Right kidney (tissue), 1 donor: ENCODE measurements at regions not wholly inside any gene's neighbourhood (a gene's known extent, or its start where the extent isn't known, plus 50 kb on each side); places are given as distances from the start of the nearest gene placed in this dataset.

Experiments used
- DNase-seq: peaks from one replicate; pipeline ENCODE4 v3.0.0-alpha.2; 2016

DNA sequence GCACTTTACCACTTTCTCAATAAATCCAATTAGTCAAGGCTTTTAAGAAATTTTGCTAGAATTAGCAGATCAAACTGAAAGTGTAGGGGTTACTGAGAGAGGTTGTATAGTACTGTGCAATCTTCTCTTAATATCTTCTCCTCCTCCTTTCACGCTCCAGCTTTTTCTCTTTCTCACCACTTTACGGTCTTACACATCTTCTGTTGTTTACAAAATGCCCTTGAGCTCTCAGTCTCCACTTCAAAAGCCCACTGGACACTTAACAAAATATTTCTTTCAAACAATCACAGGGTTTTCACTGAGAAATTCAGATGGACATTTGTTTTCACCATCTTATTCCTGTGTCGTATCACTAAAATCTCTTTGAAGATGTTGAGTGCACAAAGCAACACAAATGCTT is 678.2 kb downstream of the ADGRL2 start:
- no peak for DNase-seq

DNA sequence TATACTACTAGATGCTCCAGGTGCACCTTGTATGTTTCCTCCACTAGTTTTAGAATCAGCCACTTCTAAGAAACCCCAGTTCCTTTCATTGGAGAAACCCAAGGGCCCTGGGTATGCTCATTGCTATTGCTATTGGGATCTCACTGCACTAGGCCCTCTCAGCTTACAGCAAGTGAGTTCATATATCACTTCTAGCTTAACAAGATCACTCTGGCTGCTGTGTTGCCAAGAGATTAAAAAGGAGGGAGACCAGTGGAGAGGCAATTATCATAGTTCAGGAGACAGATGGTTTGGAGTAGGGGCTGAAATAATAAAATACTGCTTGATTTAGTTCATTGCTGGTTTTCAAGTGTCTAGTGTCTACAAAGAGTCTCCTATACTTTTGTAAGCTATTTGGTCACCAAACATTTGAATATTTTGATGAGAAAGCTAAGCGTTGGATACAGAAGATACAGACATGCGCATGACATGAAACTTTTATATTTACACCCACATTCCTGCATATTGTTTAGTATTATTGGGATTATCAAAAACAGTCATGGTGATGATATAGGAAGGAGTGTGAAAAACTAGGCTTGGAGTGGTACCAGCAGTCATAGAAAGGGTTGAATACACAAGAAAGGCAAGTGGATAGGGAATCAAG is 671.9 kb downstream of the ADGRL2 start:
- DNase-seq: no peak

DNA sequence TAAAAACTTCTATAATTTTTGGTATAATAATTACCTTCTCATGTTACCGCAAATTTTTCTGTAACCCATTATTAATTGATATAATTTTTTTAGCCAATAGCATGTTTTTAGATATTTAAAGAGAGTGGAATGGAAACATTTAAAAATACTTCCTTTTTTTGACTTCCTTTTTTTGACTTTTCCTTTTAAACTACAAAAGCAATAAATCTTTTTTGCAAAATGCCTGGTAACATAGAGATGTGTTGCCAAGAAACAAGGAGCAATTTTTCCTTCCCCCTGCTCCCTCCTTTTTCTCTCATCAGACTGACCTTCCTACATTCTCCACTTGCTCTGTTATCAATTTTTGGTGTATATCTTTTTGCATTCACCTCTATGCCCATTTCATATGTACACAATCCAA is 666.2 kb downstream of the ADGRL2 start:
- no peak for DNase-seq

DNA sequence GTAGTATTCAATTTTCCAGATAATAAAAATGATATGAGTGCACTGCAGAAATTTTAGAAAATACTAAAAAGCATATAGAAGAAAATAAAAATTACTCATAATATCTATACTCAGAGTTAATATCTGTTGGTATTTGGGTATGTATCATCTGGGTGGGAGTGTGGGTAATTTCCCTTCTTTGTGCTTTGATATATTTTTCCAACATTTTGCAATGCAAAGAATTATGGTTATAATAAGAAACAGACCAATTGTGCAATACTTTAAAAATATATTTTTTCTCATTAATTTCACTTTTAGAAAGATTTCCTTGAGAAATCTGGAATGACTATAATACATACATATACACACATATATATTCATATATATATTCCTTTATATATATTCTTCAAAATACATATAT is 665.7 kb downstream of the ADGRL2 start:
- no peak for DNase-seq

DNA sequence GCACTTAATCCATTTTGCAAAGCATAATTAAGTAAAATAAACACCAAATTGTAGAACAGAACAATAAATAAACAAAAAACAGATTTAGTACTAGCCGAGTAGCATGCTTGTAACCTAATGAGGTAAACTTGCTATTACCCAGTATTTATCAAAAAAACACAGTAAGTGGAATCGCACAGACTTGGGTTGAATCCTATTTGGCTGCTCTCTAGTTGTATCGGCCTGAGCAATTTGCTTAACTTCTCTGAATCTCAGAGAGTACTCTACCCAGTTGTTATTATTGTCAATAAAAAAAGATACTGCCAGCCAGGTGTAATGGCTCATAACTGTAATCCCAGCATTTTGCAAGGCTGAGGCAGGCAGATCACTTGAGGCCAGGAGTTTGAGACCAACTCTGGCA is 664.3 kb downstream of the ADGRL2 start:
- DNase-seq: peak; percentile 11

DNA sequence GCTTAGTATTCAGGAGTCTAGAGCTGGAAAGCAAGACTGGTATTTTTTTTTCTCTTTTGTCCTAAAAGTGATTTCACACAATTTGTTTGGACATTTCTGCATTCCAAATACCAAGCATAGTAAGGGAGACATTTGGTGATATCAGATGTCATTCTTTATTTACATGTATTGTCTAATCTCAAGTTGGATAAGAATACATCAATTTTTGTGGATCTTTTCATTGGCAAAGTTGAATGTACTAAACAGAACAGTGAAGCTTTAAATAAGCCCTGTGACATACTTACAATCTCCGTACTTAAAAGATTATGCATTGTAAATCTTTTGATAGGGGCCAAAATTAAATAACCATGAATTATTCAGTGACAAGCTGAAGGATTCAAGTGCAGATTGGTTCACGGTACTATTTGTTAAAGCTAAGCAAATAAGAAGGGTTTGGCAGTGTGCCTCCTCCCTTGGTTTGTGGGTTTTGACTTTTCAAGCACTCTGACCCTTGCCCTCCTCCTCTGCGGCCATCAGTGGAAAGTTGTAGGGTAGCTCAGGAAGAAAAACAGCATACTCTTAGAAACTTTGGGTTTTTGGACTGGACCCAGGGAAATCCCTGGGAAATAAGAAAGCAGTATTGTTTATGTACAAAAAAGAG is 663.7 kb downstream of the ADGRL2 start:
- peak; percentile 31 for DNase-seq

DNA sequence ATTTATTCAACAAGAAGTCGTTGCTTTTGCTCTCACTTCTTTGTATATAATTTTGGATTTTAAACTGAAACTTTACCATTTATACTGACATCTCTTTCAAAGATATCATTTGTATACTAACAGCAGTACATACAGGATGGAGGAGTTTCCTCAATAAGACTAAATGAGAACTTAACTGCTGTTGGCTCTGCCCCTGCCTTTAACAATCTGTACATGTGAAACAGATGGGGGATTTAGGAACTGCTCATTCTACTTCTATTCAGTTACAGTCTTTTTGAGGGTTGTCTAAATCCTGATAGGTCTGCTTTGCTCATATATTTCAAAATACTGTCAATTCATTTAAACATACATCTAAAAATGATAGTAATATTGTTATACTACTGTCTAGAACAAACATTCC is 663.2 kb downstream of the ADGRL2 start:
- peak; percentile 11 for DNase-seq

DNA sequence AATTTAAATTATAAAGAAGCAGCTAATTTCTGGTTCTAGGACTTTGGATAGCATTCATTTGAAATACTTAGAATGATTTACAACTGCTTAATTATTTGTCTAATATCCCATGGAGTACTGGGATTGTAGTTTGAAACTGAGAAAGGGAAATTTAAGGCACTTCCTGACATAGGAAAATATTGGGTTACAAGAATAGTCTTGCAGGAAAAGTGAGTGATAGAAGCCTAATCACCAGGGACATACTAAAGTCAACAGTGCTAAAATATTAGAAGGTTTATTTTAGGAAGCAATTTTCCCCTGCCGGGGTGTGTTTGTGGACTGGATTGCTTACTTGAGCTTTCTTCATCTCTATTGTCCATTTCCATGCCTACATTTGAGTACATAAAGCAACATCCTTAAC is 661.6 kb downstream of the ADGRL2 start:
- DNase-seq: peak; percentile 8

DNA sequence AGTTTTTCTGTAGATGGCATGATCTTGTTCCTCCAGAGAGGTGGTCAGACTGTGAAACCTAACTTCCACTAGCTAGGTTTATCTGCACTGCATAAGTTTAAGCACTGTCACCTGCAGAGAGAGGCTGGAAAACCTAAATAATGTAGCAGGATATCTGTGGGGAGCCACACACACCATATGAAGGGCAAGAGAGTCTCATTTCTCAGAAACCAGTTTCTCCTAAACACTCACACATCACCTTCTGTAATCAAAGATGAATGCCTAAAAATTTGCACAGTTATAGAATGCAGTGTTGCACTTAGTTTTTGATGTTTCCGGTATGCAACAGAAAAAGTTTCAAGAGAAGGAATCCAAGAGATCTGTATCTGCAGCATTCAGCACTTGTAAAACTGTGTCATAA is 654.6 kb downstream of the ADGRL2 start:
- DNase-seq: no peak

DNA sequence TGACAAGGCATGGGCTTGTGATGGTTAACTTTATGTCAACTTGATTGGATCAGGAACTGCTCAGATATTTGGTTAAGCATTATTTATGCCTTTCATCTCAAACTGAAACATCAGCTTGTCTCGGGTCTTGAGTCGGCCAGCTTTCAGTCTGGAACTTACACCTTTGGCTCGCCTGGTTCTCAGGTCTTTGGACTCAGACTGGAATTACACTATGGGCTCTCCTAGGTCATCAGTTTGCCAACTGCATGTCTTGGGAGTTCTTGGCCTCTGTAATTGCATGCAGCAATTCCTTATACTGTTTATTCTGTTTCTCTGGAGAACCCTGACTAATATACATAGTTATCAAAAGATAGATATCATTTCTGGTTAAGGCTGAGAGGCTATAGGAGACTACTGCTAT is 653.7 kb downstream of the ADGRL2 start:
- DNase-seq: no peak

DNA sequence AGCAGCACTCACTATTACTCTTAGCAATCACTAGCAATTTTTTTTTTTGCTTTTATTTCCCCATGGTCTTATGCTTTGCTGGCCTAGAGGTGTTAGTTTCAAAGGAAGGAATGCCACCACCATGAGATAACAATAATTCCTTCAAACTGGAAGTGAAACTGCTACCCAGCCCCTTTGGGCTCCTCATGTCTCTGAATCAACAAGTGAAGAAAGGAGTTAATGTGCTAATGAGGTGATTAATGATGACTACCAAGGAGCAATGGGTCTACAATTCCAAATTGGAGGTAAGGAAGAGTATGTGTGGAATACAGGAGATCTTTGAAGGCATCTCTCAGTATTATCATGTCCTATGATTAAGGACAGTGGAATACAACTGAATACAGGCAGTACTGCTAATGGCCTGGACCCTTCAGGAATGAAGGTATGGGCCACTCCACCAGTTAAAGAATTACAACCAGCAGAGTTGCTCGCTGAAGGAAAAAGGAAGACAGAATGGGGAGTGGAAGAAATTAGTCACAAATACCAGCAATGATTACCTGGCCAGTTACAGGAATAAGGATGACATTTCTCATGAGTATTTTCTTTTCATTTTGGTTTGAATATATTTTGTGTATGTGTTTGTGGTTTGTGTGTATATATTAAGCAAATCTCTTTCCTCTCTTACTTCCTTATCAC is 652.9 kb downstream of the ADGRL2 start:
- DNase-seq: no peak

DNA sequence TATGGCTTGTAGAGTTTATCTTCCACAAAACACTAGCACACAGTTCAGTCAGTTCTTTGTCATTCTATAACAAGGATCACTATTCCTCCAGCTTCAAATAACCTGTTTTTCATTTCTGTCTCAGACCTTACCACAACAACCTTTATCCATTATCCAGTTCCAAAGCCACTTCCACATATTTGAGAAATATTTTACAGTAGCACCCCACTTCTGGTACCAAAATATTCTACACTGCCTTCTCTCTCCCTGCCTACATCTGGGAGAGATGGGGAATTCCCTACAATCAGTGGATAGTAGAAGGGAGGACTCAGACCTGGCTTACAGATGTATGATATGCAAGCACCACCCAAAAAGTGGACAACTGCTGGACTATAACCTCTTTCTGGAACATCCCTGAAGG is 651.4 kb downstream of the ADGRL2 start:
- no peak for DNase-seq

DNA sequence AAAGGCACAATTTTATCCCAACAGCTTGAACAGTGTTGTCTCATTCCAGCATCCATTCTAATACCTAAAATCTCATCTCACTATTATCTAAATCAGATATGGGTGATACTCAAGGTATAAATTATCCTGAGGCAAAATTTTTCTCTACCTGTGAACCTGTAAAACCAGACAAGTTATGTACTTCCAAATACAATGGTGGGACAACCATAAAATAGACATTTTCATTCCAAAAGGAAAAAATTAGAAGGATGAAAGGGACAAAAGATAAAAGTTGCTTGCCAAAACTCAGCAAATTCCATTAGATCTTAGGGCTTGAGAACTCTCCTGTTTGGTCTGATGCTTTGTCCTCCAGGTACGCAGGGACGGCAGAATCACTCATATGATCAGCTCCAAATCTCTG is 650.5 kb downstream of the ADGRL2 start:
- DNase-seq: no peak

DNA sequence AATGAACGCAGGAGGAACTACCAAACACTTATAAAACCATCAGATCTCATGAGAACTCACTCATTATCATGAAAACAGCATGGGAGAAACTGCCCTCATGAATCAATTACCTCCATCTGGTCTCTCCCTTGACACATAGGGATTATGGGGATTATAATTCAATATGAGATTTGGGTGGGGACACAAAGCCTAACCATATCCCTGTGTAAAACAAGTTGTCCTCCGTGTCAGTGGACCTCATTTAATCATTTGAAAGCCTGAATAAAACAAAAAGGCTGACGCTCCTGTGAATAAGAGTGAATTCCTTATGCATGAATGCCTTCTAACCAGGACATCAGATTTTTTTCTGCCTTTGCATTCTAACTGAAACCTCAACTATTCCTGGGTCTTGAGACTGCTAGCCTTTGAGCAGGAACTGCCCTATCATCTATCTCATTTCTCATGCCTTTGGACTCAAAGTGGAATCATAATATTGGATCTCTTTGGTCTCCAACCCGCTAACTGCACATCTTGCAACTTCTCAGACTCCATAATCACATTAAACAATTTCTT is 648.8 kb downstream of the ADGRL2 start:
- DNase-seq: no peak

DNA sequence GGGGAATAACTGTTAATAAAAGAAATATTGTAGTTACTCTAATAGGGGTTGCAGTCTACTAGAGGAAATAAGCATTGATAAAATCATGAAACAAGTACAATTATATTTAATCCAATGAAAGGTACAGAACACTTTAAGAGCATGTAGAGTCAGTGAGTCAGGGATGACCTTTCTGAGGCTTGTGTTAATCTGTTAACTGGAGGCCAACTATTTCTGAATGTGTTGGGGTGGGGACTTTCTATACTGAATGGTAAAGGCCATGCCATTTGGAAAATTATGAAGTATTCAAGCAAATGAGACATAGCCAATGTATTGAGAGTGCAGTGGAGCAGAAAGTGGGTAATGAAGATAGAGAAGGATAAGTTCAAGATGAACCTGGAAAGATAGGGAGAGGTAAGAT is 646.2 kb downstream of the ADGRL2 start:
- DNase-seq: no peak

DNA sequence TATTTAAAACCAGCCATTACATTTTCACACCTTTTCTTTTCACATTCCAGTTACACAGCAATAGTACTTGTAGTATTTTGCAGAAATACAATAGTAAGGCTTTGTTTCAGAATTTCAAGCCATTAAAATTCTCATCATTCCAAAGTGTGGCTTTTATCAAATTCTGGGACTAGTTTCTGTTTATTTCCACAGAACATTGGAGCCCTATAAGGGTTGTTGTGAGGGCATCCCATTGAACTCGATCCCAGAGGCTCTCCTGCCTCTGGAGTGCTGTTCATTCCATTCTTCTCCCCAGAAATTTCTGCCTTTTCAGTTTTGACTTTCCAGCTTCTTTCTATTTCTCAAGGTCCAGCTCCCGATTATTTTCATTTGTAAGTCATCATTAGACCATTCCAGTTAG is 645.5 kb downstream of the ADGRL2 start:
- no peak for DNase-seq

DNA sequence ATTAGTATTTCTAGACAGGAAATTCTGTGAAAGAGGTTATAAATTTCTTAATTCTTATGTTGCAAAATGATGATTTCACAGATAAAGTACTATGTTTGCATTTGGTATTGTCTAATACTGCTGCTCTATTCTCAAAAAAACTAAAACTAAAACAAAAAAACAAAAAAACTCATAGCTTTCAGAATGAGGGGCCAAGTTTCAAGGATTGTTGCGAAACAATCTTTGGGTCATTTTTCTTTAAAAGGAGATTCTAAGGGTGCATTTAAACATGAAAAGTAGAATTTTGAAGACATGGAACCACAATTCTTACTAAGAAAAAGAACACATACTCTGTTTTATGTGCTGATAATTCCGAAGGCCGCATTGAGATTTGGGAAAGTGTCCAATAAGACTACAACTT is 645.1 kb downstream of the ADGRL2 start:
- no peak for DNase-seq

DNA sequence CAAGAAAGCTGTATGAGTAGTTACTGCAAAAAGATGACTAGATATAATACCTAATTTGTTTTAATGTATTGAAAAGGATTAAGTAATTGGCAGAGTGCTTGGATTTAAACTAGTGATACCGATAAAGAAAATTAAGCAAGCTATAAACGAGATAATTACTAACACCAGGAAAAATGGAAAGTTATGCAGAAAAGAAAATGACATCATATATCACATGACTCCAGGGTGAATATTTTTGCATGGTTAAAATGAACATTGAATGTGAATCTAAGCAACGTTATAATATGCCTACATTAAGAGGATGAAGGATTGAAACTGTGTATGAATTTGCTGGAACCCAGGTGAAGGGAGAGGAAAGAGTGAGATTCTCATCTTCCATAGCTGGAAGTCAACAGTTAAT is 644.4 kb downstream of the ADGRL2 start:
- DNase-seq: no peak

DNA sequence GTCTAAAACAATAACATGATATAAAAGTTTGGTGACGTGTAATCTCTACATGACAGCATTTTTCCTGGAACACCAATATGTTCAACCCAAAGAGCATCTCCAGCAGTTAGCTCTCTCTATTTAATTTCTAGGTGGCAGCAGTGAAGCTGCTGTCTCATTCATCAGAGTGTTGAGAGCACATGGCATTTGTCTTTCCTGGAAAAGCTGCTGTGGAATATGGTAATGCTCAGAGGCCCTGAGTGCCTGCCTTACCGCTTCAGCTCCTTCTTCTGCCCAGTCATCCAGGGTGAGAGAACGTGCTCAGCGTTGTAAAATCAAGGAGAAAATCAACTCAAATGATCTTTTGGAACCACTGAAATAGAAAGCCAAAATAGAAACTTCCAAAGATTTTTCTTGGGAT is 640.7 kb downstream of the ADGRL2 start:
- no peak for DNase-seq

DNA sequence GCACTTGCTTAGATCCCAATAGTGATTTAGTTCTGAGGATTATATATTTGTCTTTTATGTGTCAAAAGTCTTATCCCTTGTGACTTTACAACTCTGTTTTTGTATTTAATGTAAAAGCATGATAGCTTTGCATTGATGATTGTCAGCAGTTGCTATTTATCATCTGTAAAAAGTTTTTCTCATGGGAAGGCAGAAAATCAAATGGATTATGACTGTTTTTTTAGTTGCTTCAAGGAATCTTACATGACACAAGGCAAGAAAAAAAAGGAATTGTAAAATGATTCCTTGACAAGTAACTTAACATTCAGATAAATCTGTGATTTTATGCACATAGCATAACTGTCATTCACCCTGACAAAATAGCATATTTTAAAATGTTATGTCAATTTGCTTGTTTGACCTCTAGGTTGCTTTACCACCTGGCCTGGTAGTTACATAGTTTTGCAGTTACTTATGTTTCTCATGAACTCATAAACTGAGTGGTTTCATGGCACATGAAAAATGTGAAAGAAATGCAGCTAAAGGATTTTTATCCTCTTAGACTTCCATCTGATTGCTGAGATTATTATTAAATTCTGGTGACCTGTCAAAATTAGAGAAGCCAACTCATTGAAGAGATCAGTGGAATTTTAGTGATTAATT is 622.6 kb downstream of the ADGRL2 start:
- DNase-seq: no peak

DNA sequence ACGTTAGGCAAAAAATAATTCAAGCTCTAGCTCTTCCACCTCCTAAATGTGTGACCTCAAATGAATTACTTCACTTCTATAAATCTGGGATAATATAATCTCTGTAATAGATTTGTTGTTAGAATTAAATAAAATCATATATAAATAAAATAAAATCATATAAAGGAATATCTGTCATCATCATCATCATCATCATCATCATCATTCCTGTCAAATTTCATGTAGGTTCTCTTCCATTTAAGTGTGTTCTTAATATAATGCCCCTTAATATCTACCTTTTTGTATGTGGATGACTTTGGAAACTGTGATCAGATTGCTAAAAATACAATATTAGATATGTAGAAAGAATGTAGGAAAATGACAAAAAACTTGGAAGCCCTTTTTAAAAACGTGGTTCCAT is 621.0 kb downstream of the ADGRL2 start:
- no peak for DNase-seq

DNA sequence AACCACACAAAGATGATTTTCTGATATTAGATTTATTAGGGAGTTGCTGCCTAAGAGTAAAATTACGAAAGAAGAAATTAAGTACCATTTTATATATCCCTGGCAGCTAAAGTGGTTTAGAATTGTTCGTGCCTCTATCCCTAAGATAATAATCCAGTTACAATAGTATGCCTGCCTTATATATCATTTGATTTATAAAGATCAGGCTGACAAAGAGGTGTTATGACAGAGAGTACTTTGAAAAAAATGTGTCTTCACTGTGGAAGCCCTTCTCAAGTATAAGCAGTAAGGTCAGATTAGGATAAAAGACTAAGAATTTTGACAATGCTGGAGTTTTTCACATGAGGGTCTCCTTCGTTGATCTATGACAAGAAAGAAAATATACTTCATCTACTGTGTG is 619.9 kb downstream of the ADGRL2 start:
- DNase-seq: no peak

DNA sequence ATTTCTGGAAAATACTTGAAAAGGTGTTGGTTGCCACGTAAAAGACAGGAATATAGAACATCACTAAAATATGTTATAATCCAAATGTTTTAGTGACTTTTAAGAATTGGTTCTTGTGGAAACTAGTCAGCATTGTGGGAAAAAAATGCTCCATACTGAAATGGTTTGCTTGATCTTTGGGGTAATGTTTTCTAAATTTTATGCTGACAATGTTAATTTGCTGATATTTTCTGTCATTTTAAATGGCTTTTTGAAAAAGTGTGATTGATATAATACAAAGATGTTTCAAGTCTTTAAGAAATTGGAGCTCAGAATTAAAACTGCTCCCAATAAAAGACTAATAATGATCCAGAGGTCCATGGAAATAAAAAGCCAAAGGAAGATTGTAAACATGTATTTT is 610.9 kb downstream of the ADGRL2 start:
- no peak for DNase-seq
